Stimulated activated CD4-positive, alpha-beta T cell treated with anti-CD3 and anti-CD28 coated beads, Interleukin-15, amount 100 ng/mL, for 1 hour (primary cell): ENCODE measurements at regions not wholly inside any gene's neighbourhood (a gene's known extent, or its start where the extent isn't known, plus 50 kb on each side); places are given as distances from the start of the nearest gene placed in this dataset.
"Not testable (repeated sequence)": the region's sequence is repeated elsewhere in the genome, so short reads cannot be mapped to it uniquely, and the experiment has no call there.

Experiments used
- DNase-seq, 2 donors: peaks; one replicate each; pipeline ENCODE4 v3.0.0-alpha.2; 2020; ENCODE audit warnings: low read depth in 1 of 2, low spot score in 1 of 2

GRCh38 chr4:138338840-138339239 lies 96.7 kb upstream of the SLC7A11 start:
- DNase-seq: no peak

GRCh38 chr4:138338222-138338621 lies 96.1 kb upstream of the SLC7A11 start:
- DNase-seq: not testable (repeated sequence)

- no peak for DNase-seq
Observed at GRCh38 chr4:138334346-138335016, 92.3 kb upstream of the SLC7A11 start.

DNA sequence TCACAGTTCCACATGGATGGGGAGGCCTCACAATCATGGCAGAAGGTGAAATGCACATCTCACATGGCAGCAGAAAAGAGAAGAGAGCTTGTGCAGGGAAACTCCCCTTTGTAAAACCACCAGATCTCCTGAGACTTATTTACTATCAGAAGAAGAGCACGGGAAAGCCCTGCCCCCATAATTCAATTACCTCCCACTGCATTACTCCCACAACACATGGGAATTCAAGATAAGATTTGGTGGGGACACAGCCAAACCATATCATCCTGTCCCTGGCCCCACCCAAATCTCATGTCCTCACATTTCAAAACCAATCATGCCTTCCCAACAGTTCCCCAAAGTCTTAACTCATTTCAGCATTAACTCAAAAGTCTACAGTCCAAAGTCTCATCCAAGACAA lies 90.3 kb upstream of the SLC7A11 start:
- DNase-seq: not testable (repeated sequence)

- DNase-seq: no peak
Observed at GRCh38 chr4:138330531-138330930, 88.4 kb upstream of the SLC7A11 start.

GRCh38 chr4:138329506-138330070 lies 87.4 kb upstream of the SLC7A11 start:
- DNase-seq: no peak

DNA sequence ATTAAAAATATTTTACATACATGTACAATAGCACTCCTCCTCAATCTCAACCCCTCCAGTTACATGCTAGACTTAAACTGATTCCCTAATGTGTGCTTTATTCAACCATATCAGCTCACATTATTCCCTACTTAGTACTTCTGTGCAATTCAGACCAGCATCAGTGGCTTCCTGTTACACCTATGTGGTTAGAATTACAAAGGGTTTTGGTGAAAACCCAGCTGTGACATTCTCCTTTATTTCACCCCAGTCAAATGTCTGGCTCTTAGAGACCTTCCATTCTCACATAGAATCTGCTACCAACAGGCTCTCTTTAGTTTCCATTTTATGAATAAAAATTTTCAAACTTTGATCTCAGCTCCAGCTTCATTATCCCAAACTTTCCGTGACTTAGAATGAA lies 85.2 kb upstream of the SLC7A11 start:
- DNase-seq: no peak

DNA sequence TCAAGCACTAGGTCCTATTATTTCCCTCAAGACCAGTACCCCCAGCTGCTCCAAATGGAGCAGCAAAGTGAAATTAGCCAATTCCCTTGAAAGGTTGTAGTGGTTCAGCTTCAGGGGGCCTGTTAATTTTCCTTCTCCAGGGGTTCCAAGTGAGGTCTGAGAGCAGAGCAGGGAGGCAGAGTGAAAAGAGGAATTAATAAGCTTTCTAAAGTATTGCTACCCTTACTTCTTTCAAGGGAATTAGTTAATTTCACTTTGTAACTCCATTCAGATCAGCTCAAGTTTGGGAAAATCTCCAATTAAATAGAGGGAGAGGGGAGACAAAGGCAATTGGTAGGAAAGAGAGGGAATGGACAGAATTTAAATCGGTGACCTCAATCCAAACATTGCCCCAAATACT lies 78.7 kb upstream of the SLC7A11 start:
- no peak for DNase-seq

- DNase-seq: no peak
Observed at GRCh38 chr4:138320030-138320429, 77.9 kb upstream of the SLC7A11 start.

GRCh38 chr4:138317175-138317748 lies 75.1 kb upstream of the SLC7A11 start:
- DNase-seq: no peak

- no peak for DNase-seq
Observed at GRCh38 chr4:138312536-138312911, 70.4 kb upstream of the SLC7A11 start.

GRCh38 chr4:138311771-138312535 lies 69.8 kb upstream of the SLC7A11 start:
- DNase-seq: no peak

- DNase-seq: no peak
Observed at GRCh38 chr4:138310991-138311390, 68.8 kb upstream of the SLC7A11 start.

DNA sequence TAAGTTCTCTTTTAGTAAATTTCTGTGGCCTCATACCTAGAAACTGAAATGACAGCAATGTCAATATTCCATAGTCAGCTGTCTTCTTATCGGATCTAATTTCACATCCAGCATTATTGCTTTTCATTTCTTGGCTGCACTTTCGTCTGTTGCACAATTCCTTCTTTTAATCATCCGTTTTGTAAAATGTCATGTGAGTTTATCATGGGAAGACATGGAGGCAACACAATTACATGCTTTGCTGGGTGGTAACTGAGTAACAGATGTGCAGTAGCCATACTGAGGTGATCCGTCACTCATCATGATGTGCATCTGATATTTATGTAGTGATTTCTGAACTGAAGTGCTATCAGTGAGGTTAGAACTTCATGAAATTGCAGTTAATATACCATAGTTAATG lies 68.3 kb upstream of the SLC7A11 start:
- DNase-seq: no peak

DNA sequence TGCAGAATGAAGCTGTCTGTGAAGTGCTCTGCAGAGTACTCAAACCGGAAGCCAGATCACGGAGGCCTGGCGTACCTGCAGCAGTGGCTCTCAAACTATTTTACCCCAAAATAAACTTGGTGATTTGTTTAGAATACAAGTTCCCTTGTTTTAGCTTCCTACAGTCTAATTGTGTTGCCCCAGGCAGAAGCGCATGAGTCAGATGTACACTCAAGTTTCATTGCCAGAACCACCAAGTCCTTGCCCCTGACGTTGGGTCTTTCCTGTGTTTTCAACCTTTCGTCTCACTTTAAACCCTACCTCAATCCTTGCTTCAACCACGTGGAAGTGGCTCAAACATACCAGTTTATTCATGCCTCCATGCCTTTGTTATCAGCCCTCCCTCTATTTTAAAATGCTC lies 66.2 kb upstream of the SLC7A11 start:
- no peak for DNase-seq

GRCh38 chr4:138307319-138307718 lies 65.2 kb upstream of the SLC7A11 start:
- no peak for DNase-seq

- no peak for DNase-seq
Observed at GRCh38 chr4:138305050-138305449, 62.9 kb upstream of the SLC7A11 start.

GRCh38 chr4:138301536-138301935 lies 59.4 kb upstream of the SLC7A11 start:
- DNase-seq: no peak

- DNase-seq: no peak
Observed at GRCh38 chr4:138300616-138301015, 58.5 kb upstream of the SLC7A11 start.

DNA sequence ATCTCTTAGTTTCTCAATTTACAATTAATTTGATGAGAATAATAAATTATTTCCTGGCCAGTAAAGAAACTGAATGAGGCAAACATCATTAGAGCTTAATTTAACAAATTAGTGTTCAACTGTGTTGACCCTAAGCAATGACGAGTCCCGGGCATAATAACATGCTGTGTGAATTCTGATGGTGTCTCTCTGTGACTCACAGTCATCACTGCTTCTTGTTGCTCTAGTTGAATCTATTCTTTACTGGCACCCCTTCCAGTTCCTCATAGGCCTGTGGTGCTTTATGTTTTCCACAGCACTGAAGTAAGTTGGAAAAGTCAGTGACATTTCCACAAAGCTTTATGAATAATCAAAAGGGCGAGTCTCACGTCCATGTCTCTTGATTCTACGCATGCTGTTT lies 57.7 kb upstream of the SLC7A11 start:
- DNase-seq: no peak

- DNase-seq: no peak
Observed at GRCh38 chr4:138298866-138299265, 56.7 kb upstream of the SLC7A11 start.

GRCh38 chr4:138298431-138298830 lies 56.3 kb upstream of the SLC7A11 start:
- DNase-seq: no peak
